AG08395 (cell line): ENCODE measurements at regions not wholly inside any gene's neighbourhood (a gene's known extent, or its start where the extent isn't known, plus 50 kb on each side); places are given as distances from the start of the nearest gene placed in this dataset.
"Not testable (repeated sequence)": the region's sequence is repeated elsewhere in the genome, so short reads cannot be mapped to it uniquely, and the experiment has no call there.

Source experiments
- DNase-seq: peaks from one replicate; pipeline ENCODE4 v3.0.0; 2012; ENCODE audit warnings: mixed read lengths, low spot score

GRCh38 chr7:10284001-10284400 lies 689.7 kb upstream of the PHF14 start:
- no peak for DNase-seq

GRCh38 chr7:10299384-10299783 lies 674.3 kb upstream of the PHF14 start:
- no peak for DNase-seq

GRCh38 chr7:10300577-10300976 lies 673.1 kb upstream of the PHF14 start:
- DNase-seq: no peak

GRCh38 chr7:10308276-10308675 lies 665.4 kb upstream of the PHF14 start:
- DNase-seq: no peak

GRCh38 chr7:10312942-10313341 lies 660.7 kb upstream of the PHF14 start:
- DNase-seq: no peak

- no peak for DNase-seq
These were observed 657.8 kb upstream of the PHF14 start for GRCh38 chr7:10315881-10316280.

GRCh38 chr7:10316488-10316887 lies 657.2 kb upstream of the PHF14 start:
- no peak for DNase-seq

- DNase-seq: no peak
These were observed 648.3 kb upstream of the PHF14 start for GRCh38 chr7:10325395-10325794.

GRCh38 chr7:10343108-10343507 lies 630.6 kb upstream of the PHF14 start:
- DNase-seq: no peak

- DNase-seq: no peak
These were observed 627.6 kb upstream of the PHF14 start for GRCh38 chr7:10346032-10346431.

GRCh38 chr7:10355816-10356215 lies 617.9 kb upstream of the PHF14 start:
- no peak for DNase-seq

- no peak for DNase-seq
These were observed 613.6 kb upstream of the PHF14 start for GRCh38 chr7:10360050-10360449.

- DNase-seq: no peak
These were observed 571.9 kb upstream of the PHF14 start for GRCh38 chr7:10401793-10402192.

GRCh38 chr7:10412422-10413019 lies 561.2 kb upstream of the PHF14 start:
- no peak for DNase-seq

- DNase-seq: no peak
These were observed 554.7 kb upstream of the PHF14 start for GRCh38 chr7:10418985-10419384.

- no peak for DNase-seq
These were observed 544.6 kb upstream of the PHF14 start for GRCh38 chr7:10429031-10429430.

- DNase-seq: no peak
These were observed 544.2 kb upstream of the PHF14 start for GRCh38 chr7:10429511-10429910.

- DNase-seq: no peak
These were observed 537.4 kb upstream of the PHF14 start for GRCh38 chr7:10436302-10436701.

GRCh38 chr7:10439027-10439426 lies 534.6 kb upstream of the PHF14 start:
- no peak for DNase-seq

GRCh38 chr7:10455936-10456335 lies 517.7 kb upstream of the PHF14 start:
- DNase-seq: no peak

- DNase-seq: no peak
These were observed 513.2 kb upstream of the PHF14 start for GRCh38 chr7:10460474-10460873.

GRCh38 chr7:10463701-10464100 lies 510.0 kb upstream of the PHF14 start:
- DNase-seq: no peak

- not testable (repeated sequence) for DNase-seq
These were observed 508.1 kb upstream of the PHF14 start for GRCh38 chr7:10465536-10465935.

GRCh38 chr7:10468908-10469307 lies 504.8 kb upstream of the PHF14 start:
- no peak for DNase-seq

GRCh38 chr7:10469476-10469875 lies 504.2 kb upstream of the PHF14 start:
- DNase-seq: no peak
